Activated naive CD4-positive, alpha-beta T cell treated with anti-CD3 and anti-CD28 coated beads, Interleukin-2, amount 50 U/mL, for 24 hours (primary cell): ENCODE measurements at regions not wholly inside any gene's neighbourhood (a gene's known extent, or its start where the extent isn't known, plus 50 kb on each side); places are given as distances from the start of the nearest gene placed in this dataset.
"Not testable (repeated sequence)": the region's sequence is repeated elsewhere in the genome, so short reads cannot be mapped to it uniquely, and the experiment has no call there.

ENCODE experiments used
- H3K27ac Mint-ChIP-seq: one replicate; pipeline ENCODE4 v1.8.0; 2021; ENCODE audit warnings: mild to moderate bottlenecking, mixed read lengths
- H3K27me3 Mint-ChIP-seq: one replicate; pipeline ENCODE4 v1.8.0; 2021; ENCODE audit warnings: mixed read lengths
- H3K36me3 Mint-ChIP-seq: one replicate; pipeline ENCODE4 v1.8.0; 2021; ENCODE audit warnings: mixed read lengths
- H3K4me1 Mint-ChIP-seq: one replicate; pipeline ENCODE4 v1.8.0; 2021; ENCODE audit warnings: mixed read lengths
- H3K4me3 Mint-ChIP-seq: one replicate; pipeline ENCODE4 v1.8.0; 2021; ENCODE audit warnings: mild to moderate bottlenecking, mixed read lengths
- H3K9me3 Mint-ChIP-seq: one replicate; pipeline ENCODE4 v1.8.0; 2021; ENCODE audit warnings: mixed read lengths

DNA sequence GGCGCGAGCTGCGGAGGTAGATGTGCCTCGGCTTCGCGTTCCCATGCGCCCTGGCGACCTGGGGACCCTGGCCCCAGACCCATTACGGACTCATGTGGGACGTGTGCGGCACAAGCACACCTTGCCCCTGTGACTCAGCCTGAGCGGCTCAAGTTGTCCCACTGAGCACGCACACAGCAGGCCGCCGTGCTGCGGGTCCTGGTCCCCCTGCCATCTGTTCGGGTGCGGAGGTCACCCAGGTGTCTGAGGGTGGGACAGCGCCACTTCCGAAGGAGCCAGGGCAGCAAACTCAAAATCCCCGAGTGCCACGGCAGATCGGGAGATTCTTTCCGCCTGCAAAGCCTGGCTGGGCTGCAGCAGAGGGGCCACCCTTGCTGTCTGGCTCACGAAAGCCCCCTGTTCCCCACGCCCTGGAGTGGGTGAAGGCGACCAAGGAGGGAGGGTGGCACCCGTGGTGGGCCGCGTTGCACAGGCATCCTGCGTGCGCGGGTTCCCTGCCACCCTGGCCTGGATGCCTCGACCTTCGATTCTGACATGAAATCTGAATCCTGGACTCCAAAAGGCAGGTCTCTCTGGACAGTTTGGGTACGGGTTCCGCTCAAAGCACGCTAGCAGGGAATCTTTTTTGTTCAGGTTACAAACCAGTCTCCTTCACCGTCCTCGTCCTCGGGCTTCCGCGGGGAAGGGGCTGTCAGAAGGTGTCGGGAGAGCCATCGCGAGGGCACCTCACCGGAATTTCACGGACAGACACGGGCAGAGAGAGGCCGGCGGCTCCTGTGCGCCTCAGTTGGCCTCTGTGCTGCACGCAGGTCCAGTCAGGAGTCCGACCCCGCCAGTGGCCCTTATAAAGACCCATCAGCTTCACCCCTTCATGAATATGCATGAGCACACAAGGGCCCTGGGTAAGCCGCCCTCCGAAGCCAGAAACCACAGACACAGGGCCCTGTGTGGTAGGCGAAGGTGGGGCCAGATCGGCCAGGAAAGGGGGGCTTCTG lies 3926.8 kb upstream of the OR11H1 start:
- not testable (repeated sequence) for H3K27ac Mint-ChIP-seq, H3K4me1 Mint-ChIP-seq, H3K4me3 Mint-ChIP-seq, H3K27me3 Mint-ChIP-seq, H3K36me3 Mint-ChIP-seq
- peaks cover 12% of the 10 kb centered on the region for H3K9me3 Mint-ChIP-seq

DNA sequence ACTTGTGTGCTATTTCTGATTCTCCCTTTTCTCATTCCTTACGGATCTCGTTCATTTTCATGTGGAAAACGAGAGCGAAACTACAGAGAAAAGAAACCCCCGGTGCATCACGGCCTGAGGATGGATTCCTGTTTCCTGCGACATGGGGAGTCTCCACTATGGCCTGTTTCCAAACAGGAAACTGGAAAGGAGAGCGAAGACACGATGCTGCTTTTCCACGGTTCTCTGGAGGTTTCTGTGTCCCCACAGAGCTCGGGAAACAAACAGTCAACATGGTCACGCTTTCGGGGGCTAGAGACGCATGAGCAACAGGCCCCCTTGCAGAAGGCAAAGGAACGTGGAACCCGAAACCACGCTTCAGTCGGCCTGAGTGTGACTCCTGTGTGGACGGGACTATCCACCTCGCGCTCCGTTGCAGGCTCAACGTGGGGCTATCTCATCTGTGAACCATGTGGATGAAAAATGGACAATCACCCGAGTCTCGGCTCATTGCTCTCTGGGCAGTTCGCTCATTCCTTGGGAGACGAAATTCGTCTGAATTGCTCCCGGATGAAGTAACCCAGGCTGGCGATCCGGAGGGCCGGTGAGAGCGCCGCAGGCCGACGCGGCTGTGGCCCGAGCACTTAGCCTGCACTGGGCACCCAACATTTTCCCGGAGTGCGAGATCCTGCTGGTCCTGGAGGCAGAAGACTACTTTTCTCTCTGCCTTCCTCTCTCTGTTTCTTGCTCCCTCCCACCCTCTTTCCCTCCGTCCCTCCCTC lies 3923.2 kb upstream of the OR11H1 start:
- not testable (repeated sequence) for H3K27me3 Mint-ChIP-seq, H3K27ac Mint-ChIP-seq, H3K4me1 Mint-ChIP-seq, H3K36me3 Mint-ChIP-seq, H3K4me3 Mint-ChIP-seq
- peaks cover 12% of the 10 kb centered on the region for H3K9me3 Mint-ChIP-seq

GRCh38 chr22:11605468-11605981 lies 3922.5 kb upstream of the OR11H1 start:
- no peaks in the 10 kb centered on the region for H3K4me1 Mint-ChIP-seq
- H3K9me3 Mint-ChIP-seq, result peaks cover 12% of the 10 kb centered on the region
- no peaks in the 10 kb centered on the region for H3K36me3 Mint-ChIP-seq
- H3K4me3 Mint-ChIP-seq, result no peak overlapping the region
- H3K27me3 Mint-ChIP-seq, result no peaks in the 10 kb centered on the region
- H3K27ac Mint-ChIP-seq, result no peak overlapping the region

DNA sequence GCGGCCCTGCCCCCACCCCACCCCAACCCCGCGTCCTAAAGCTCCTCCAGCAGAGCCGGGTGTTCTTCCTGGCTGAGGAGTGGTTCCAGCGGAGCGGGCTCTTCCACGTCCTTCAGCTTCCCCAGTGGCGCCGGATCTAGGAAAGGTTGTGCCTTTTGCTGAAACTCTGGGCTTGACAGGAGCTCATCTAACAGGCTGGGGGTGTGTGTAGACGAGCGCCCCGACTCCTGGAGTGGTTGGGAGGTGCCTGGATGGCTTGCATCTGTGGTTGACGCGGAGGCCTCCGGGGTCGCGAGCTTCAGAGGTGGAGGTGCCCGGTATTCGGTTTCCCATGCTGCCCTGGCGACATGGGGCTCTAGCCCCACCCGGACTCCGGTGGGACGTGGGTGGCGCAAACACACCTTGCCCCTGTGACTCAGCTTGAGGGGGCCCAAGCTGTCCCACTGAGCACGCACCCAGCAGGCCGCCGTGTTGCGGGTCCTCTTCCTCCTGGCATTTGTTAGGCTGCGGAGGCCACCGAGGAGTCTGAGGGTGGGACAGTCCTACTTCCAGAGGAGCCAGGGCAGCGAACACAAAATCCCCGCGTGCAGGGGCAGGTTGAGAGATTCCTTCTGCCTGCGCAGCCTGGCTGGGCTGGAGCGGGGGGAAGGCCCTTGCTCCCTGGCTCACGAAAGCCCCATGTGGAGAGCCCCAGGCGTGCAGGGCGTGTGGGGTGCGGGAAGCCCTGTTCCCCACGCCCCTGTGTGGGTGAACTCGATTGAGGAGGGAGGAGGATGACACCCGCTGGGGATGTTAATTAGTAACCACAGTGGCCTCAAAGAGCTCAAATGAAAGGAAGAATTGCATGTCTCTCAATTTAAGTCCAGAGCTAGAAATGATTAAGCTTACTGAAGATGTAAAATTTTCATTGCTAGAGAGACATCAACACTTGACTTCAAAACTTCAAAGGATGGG lies 3921.7 kb upstream of the OR11H1 start:
- Mint-ChIP-seq H3K9me3 (peaks cover 18% of the 10 kb centered on the region), H3K27ac (peak overlapping the region; percentile 27)
- not testable (repeated sequence) for H3K4me3 Mint-ChIP-seq, H3K4me1 Mint-ChIP-seq, H3K36me3 Mint-ChIP-seq, H3K27me3 Mint-ChIP-seq

DNA sequence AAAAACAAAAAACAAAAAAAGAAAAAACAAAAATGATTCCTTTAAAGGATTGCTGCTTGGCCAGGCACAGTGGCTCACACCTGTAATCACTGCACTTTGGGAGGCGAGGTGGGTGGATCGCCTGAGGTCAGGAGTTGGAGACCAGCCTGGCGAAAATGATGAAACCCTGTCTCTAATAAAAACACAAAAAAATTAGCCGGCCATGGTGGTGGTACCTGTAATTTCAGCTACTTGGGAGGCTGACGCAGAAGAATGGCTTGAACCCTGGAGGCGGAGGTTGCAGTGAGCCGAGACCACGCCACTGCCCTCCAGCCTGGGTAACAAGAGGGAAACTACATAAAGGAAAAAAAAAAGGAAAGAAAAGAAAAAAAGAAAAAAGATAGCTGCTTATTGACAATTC lies 3920.8 kb upstream of the OR11H1 start:
- H3K9me3 Mint-ChIP-seq, result peaks cover 23% of the 10 kb centered on the region
- not testable (repeated sequence) for H3K27me3 Mint-ChIP-seq, H3K27ac Mint-ChIP-seq, H3K36me3 Mint-ChIP-seq, H3K4me3 Mint-ChIP-seq, H3K4me1 Mint-ChIP-seq

GRCh38 chr22:11608486-11608885 lies 3919.5 kb upstream of the OR11H1 start:
- not testable (repeated sequence) for H3K27me3 Mint-ChIP-seq, H3K4me3 Mint-ChIP-seq, H3K36me3 Mint-ChIP-seq, H3K4me1 Mint-ChIP-seq, H3K27ac Mint-ChIP-seq
- peaks cover 23% of the 10 kb centered on the region for H3K9me3 Mint-ChIP-seq

- H3K27me3 Mint-ChIP-seq, H3K4me1 Mint-ChIP-seq, H3K36me3 Mint-ChIP-seq, H3K27ac Mint-ChIP-seq, H3K4me3 Mint-ChIP-seq: not testable (repeated sequence)
- H3K9me3 Mint-ChIP-seq, result peaks cover 18% of the 10 kb centered on the region
These were observed 3918.8 kb upstream of the OR11H1 start for GRCh38 chr22:11609193-11609592.

DNA sequence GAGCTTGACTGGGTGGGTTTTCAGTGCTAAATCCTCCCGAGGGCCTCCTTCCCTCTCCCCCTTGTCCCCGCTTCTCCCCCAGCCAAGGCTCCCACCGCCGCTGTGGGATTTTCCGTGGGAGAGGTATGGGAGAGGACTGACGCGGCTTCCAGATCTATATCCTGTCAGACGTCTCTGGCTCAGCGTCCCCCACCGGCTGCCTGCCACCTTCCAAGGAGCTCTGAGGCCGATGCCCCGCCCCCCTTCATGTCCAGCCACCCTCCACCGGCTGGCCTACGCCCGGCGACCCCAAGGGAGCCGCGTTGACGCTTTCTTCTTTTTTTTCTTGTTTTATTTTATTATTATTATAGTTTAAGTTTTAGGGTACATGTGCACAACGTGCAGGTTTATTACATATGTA lies 3916.7 kb upstream of the OR11H1 start:
- peaks cover 31% of the 10 kb centered on the region for H3K9me3 Mint-ChIP-seq
- not testable (repeated sequence) for H3K27me3 Mint-ChIP-seq, H3K4me1 Mint-ChIP-seq

GRCh38 chr22:11611876-11612275 lies 3916.1 kb upstream of the OR11H1 start:
- not testable (repeated sequence) for H3K4me1 Mint-ChIP-seq, H3K36me3 Mint-ChIP-seq, H3K27me3 Mint-ChIP-seq, H3K27ac Mint-ChIP-seq, H3K4me3 Mint-ChIP-seq
- peaks cover 35% of the 10 kb centered on the region for H3K9me3 Mint-ChIP-seq

More for the DNA sequence above, 3916.7 kb upstream of the OR11H1 start:
- H3K4me3 Mint-ChIP-seq, H3K36me3 Mint-ChIP-seq, H3K27ac Mint-ChIP-seq: not testable (repeated sequence)

- not testable (repeated sequence) for H3K4me1 Mint-ChIP-seq, H3K27me3 Mint-ChIP-seq, H3K4me3 Mint-ChIP-seq, H3K36me3 Mint-ChIP-seq, H3K27ac Mint-ChIP-seq
- peaks cover 37% of the 10 kb centered on the region for H3K9me3 Mint-ChIP-seq
These were observed 3914.7 kb upstream of the OR11H1 start for GRCh38 chr22:11613081-11613897.

DNA sequence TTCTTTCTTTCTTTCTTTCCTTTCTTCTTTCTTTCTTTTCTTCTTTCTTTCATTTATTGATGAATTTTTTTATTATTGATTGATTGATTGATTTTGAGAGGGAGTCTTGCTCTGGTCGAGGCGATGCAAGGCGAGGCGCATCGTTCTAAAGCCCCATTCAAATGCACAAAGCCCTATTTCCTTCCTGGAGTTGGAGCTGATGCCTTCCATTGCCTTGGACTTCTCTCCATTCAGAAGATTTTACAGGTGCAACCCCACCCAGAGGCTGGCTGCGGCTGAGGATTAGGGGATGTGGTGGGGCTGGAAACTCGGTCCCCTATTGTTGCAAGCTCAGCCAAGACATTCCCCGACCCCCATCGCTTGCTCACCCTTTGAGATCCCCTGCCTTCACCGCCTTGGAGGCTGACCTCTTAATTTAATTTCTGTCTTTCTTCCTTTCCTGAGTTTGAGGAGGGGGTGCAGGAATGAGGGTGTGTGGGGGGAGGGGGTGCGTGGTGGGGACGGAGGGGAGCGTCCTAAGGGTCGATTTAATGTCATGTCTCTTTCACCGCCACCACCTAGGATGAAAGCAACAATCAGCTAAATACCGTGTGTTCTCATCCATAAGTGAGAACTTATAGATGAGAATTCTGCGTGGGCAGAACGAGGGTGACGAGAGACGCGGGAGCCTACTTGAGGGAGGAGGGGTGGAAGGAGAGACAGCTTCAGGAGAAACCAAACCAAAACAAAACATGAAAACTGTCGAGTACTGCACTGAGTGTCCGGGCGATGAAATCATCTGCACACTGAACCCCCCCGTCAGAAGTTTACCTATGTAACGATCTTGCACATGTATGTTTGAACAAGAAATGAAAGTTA lies 3913.9 kb upstream of the OR11H1 start:
- no peak overlapping the region for H3K4me3 Mint-ChIP-seq
- H3K36me3 Mint-ChIP-seq, result peaks cover 5% of the 10 kb centered on the region
- H3K27me3 Mint-ChIP-seq, result no peaks in the 10 kb centered on the region
- H3K9me3 Mint-ChIP-seq, result peaks cover 39% of the 10 kb centered on the region
- no peaks in the 10 kb centered on the region for H3K4me1 Mint-ChIP-seq
- H3K27ac Mint-ChIP-seq, result no peak overlapping the region

DNA sequence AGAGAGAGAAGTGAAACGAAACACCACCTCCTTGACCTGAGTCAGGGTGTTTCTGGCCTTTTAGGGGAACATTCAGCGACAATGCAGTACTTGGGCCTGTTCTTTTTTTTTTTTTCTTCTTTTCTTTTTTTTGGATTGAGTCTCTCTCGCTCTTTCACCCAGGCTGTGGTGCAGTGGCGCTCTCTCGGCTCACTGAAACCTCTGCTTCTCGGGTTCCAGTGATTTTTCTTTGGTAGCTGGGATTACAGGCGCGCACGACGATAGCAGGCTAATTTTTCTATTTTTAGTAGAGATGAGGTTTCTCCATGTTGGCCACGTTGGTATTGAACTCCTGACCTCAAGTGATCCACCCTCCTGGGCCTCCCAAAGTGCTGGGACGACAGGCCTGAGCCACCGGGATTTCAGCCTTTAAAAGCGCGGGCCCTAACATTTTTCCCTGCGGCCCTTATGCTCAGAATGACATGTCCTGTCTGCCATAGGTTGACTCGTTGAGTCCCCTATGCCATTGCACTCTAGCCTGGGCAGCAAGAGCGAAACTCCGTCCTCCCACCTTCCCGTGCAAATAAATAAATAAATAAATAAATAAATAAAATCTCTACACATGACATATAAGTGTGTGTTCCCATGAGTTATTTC lies 3913.1 kb upstream of the OR11H1 start:
- H3K27ac Mint-ChIP-seq, H3K4me3 Mint-ChIP-seq, H3K4me1 Mint-ChIP-seq, H3K27me3 Mint-ChIP-seq: not testable (repeated sequence)
- peaks cover 47% of the 10 kb centered on the region for H3K9me3 Mint-ChIP-seq
- H3K36me3 Mint-ChIP-seq, result peaks cover 11% of the 10 kb centered on the region

DNA sequence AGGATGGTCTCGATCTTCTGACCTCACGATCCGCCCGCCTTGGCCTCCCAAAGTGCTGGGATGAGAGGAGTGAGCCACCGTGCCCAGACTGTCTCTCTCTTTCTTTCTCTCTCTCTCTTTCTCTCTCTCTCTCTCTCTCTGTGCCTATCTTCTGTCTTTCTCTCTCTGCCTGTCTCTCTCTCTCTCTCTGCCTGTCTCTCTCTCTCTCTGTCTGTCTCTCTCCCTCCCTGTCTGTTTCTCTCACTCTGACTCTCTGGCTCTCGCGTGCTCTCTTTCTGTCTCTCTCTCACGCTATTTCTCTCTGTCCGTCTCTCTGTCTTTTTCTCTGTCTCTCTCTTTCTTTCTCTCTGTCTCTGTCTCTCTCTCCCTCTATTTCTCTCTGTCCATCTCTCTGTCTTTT lies 3911.2 kb upstream of the OR11H1 start:
- no peaks in the 10 kb centered on the region for H3K4me1 Mint-ChIP-seq
- H3K36me3 Mint-ChIP-seq, result peaks cover 15% of the 10 kb centered on the region
- no peaks in the 10 kb centered on the region for H3K27me3 Mint-ChIP-seq
- H3K27ac Mint-ChIP-seq, result no peak overlapping the region
- peaks cover 48% of the 10 kb centered on the region for H3K9me3 Mint-ChIP-seq
- H3K4me3 Mint-ChIP-seq, result no peak overlapping the region

DNA sequence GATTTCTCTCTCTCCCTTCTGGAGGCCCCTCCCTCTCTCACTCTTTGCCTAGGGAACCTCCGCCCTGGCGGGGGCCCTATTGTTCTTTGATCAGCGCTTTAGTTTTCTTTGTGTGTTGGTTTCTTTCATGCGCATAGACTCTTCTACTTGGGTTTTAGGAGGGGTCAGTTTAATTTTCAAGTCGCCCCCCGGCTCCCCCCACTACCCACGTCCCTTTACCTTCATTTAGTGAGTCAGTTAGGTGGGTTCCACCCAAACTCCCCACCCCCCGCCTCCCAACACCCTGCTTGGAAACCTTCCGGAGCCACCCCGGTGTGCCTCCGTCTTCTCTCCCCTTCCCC lies 3909.7 kb upstream of the OR11H1 start:
- Mint-ChIP-seq H3K36me3 (peaks cover 15% of the 10 kb centered on the region), H3K9me3 (peaks cover 49% of the 10 kb centered on the region)
- not testable (repeated sequence) for H3K4me1 Mint-ChIP-seq

More for the DNA sequence above, 3909.7 kb upstream of the OR11H1 start:
- H3K27ac Mint-ChIP-seq, H3K4me3 Mint-ChIP-seq, H3K27me3 Mint-ChIP-seq: not testable (repeated sequence)
